Esophagus squamous epithelium (tissue), 5 donors: ENCODE measurements at regions not wholly inside any gene's neighbourhood (a gene's known extent, or its start where the extent isn't known, plus 50 kb on each side); places are given as distances from the start of the nearest gene placed in this dataset.

Experiments
- DNase-seq: peaks from one replicate; lab custom pipeline; 2025; lab: John Stamatoyannopoulos, UW
- H3K27ac ChIP-seq, 4 donors: fragments of 200-600 bp; sonication (generic); one replicate each; pipeline ENCODE4 v1.5.1; 2016 to 2019; ENCODE audit warnings: mild to moderate bottlenecking in 1 of 4
- H3K27me3 ChIP-seq, 4 donors: fragments of 200-600 bp; sonication (generic); 1 replicate in 3 of 4; 2 replicates in 1 of 4; pipeline versions ENCODE4 v1.5.1 to v1.6.0; 2017 to 2021; ENCODE audit warnings: antibody characterized with exemption in 1 of 4
- H3K36me3 ChIP-seq, 3 donors: fragments of 200-600 bp; sonication (generic); one replicate each; pipeline ENCODE4 v1.5.1; 2016 to 2019
- H3K4me1 ChIP-seq, 3 donors: fragments of 200-600 bp; sonication (generic); one replicate each; pipeline ENCODE4 v1.5.1; 2017 to 2019
- H3K4me3 ChIP-seq, 4 donors: fragments of 200-600 bp; sonication (generic); 1 replicate in 3 of 4; 2 replicates in 1 of 4; pipeline ENCODE4 v1.5.1; 2016 to 2019; ENCODE audit warnings: mild to moderate bottlenecking in 2 of 4, moderate library complexity in 1 of 4
- H3K9me3 ChIP-seq, 3 donors: fragments of 200-600 bp; sonication (generic); one replicate each; pipeline ENCODE4 v1.5.1; 2016 to 2019
- CTCF ChIP-seq, 6 experiments: fragments of 450-650 bp in 4 of 6; fragments of 200-600 bp in 2 of 6; sonication (generic) in 2 of 6; IDR thresholded peaks; one replicate each; pipeline ENCODE4 v1.5.1; 2016 to 2019; ENCODE audit warnings: antibody characterized with exemption in 6 of 6, mild to moderate bottlenecking in 4 of 6, moderate library complexity in 4 of 6
- POLR2A ChIP-seq, 4 donors: fragments of 450-650 bp; IDR thresholded peaks; one replicate each; pipeline ENCODE4 v1.6.1; 2017; ENCODE audit warnings: antibody characterized with exemption in 4 of 4, mild to moderate bottlenecking in 4 of 4, moderate library complexity in 3 of 4
- WGBS, 2 donors: methylation state at CpG; one replicate each; pipeline ENCODE4 v1.1.5; 2018; 5-methylcytosine and 5-hydroxymethylcytosine counted together
- intact Hi-C: fragments of 100-400 bp; cut with DNase I; formaldehyde crosslinking; loops from one replicate; pipeline ENCODE4 v1.15.0; 2022
- donor health status: DM: yes; HTN: yes; CAD: no.

- H3K4me1 ChIP-seq, result no peaks in the 10 kb centered on the region
- H3K4me3 ChIP-seq, result no peak overlapping the region
- TF ChIP-seq POLR2A (IDR thresholded peaks at IDR 0.05), result no peak
- TF ChIP-seq CTCF (IDR thresholded peaks at IDR 0.05), result no peak
- H3K27ac ChIP-seq, result no peak overlapping the region
- 62 to 67% methylated on average over 4 of the region's 4 CpGs for WGBS, 2 donors
- no peak for DNase-seq
- peaks cover 0 to 20% (median 0%) of the 10 kb centered on the region in 4 donors for H3K27me3 ChIP-seq
- intact Hi-C loops, result no loop called here
- no peaks in the 10 kb centered on the region for H3K36me3 ChIP-seq
- H3K9me3 ChIP-seq, result peaks cover 0 to 3% (median 0%) of the 10 kb centered on the region in 3 donors
Observed at GRCh38 chr16:54231919-54232318, 54.7 kb downstream of the IRX3 start.

- TF ChIP-seq POLR2A (IDR thresholded peaks at IDR 0.05), result no peak
- TF ChIP-seq CTCF (IDR thresholded peaks at IDR 0.05), result no peak
Observed at GRCh38 chr16:54231336-54231735, 55.3 kb downstream of the IRX3 start.

GRCh38 chr16:54228325-54228724, 58.3 kb downstream of the IRX3 start:
- no peak overlapping the region for H3K27ac ChIP-seq
- peaks cover 0 to 3% (median 0%) of the 10 kb centered on the region in 3 donors for H3K9me3 ChIP-seq
- H3K4me1 ChIP-seq, result no peaks in the 10 kb centered on the region
- H3K36me3 ChIP-seq, result no peaks in the 10 kb centered on the region
- DNase-seq, result no peak
- 97 to 98% methylated on average over 3 of the region's 3 CpGs for WGBS, 2 donors
- intact Hi-C loops, result no loop called here
- no peak overlapping the region for H3K4me3 ChIP-seq
- TF ChIP-seq CTCF (IDR thresholded peaks at IDR 0.05) (no peak), POLR2A (IDR thresholded peaks at IDR 0.05) (no peak)
- peaks cover 0 to 20% (median 0%) of the 10 kb centered on the region in 4 donors for H3K27me3 ChIP-seq

More at GRCh38 chr16:54231336-54231735, 55.3 kb downstream of the IRX3 start:
- Histone ChIP-seq H3K9me3 (peaks cover 0 to 3% (median 0%) of the 10 kb centered on the region in 3 donors), H3K4me3 (no peak overlapping the region), H3K4me1 (no peaks in the 10 kb centered on the region), H3K36me3 (no peaks in the 10 kb centered on the region), H3K27me3 (peaks cover 0 to 20% (median 0%) of the 10 kb centered on the region in 4 donors), H3K27ac (no peak overlapping the region)
- no peak for DNase-seq
- intact Hi-C loops, result no loop called here
- 7 to 60% methylated on average over 1 of the region's 1 CpG for WGBS, 2 donors

GRCh38 chr16:54226296-54227010, 60.1 kb downstream of the IRX3 start:
- Histone ChIP-seq H3K4me3 (no peak overlapping the region), H3K27me3 (peaks cover 0 to 1% (median 0%) of the 10 kb centered on the region in 4 donors), H3K27ac (no peak overlapping the region), H3K4me1 (no peaks in the 10 kb centered on the region), H3K9me3 (peaks cover 0 to 3% (median 0%) of the 10 kb centered on the region in 3 donors), H3K36me3 (no peaks in the 10 kb centered on the region)
- intact Hi-C loops, result no loop called here
- TF ChIP-seq CTCF (IDR thresholded peaks at IDR 0.05) (no peak), POLR2A (IDR thresholded peaks at IDR 0.05) (no peak)
- 76 to 82% methylated on average over 10 of the region's 10 CpGs for WGBS, 2 donors
- no peak for DNase-seq

- Histone ChIP-seq H3K9me3 (no peaks in the 10 kb centered on the region), H3K27ac (no peak overlapping the region), H3K4me3 (no peak overlapping the region), H3K36me3 (no peaks in the 10 kb centered on the region), H3K4me1 (no peaks in the 10 kb centered on the region), H3K27me3 (peaks cover 0 to 7% (median 0%) of the 10 kb centered on the region in 4 donors)
- no peak for DNase-seq
- WGBS, 2 donors, result 63 to 84% methylated on average over 2 of the region's 2 CpGs
- no peak for TF ChIP-seq POLR2A (IDR thresholded peaks at IDR 0.05)
- TF ChIP-seq CTCF (IDR thresholded peaks at IDR 0.05), result no peak
- intact Hi-C loops, result no loop called here
Observed at GRCh38 chr16:54219709-54220108, 66.9 kb downstream of the IRX3 start.
